RWPE2 (cell line): ENCODE measurements at regions not wholly inside any gene's neighbourhood (a gene's known extent, or its start where the extent isn't known, plus 50 kb on each side); places are given as distances from the start of the nearest gene placed in this dataset.

Experiments
- ATAC-seq: fragments of 200-7000 bp; cut with Tn5 transposase; 3 replicates; pipeline ENCODE4 v1.9.1; 2021; ENCODE audit warnings: low read depth
- DNase-seq: peaks from one replicate; pipeline ENCODE4 v3.0.0-alpha.2; 2020; ENCODE audit warnings: low spot score
- H3K27ac ChIP-seq: fragments of 450-650 bp; 2 replicates; pipeline ENCODE4 v1.5.1; 2017; ENCODE audit warnings: mild to moderate bottlenecking; ENCODE audit not compliant: poor library complexity, severe bottlenecking
- H3K27me3 ChIP-seq: fragments of 250-450 bp; sonication (Bioruptor Pico); 2 replicates; pipeline ENCODE4 v1.5.1; 2021; ENCODE audit warnings: mild to moderate bottlenecking, moderate library complexity; ENCODE audit not compliant: insufficient read depth, poor library complexity, severe bottlenecking
- H3K36me3 ChIP-seq: fragments of 250-450 bp; sonication (Bioruptor Pico); 2 replicates; pipeline ENCODE4 v1.5.1; 2020; ENCODE audit warnings: low read depth, mild to moderate bottlenecking, moderate library complexity
- H3K4me1 ChIP-seq: fragments of 250-450 bp; sonication (Bioruptor Pico); 2 replicates; pipeline ENCODE4 v1.5.1; 2021; ENCODE audit warnings: mild to moderate bottlenecking, moderate library complexity; ENCODE audit not compliant: insufficient read depth, poor library complexity, severe bottlenecking
- H3K4me3 ChIP-seq: fragments of 250-450 bp; sonication (Bioruptor Pico); 2 replicates; pipeline ENCODE4 v1.5.1; 2021; ENCODE audit warnings: mild to moderate bottlenecking, moderate library complexity; ENCODE audit not compliant: severe bottlenecking
- H3K9me3 ChIP-seq: fragments of 250-450 bp; sonication (Bioruptor Pico); 2 replicates; pipeline ENCODE4 v1.5.1; 2021; ENCODE audit warnings: mild to moderate bottlenecking, moderate library complexity; ENCODE audit not compliant: severe bottlenecking
- CTCF ChIP-seq: fragments of 450-650 bp; IDR thresholded peaks from one replicate; pipeline ENCODE4 v1.5.1; 2017; ENCODE audit warnings: mild to moderate bottlenecking, moderate library complexity; ENCODE audit not compliant: poor library complexity, severe bottlenecking

- H3K27ac ChIP-seq: no peak overlapping the region
- no peak for ATAC-seq
- H3K9me3 ChIP-seq: no peaks in the 10 kb centered on the region
- no peak for DNase-seq
- H3K27me3 ChIP-seq: no peaks in the 10 kb centered on the region
- H3K36me3 ChIP-seq: no peaks in the 10 kb centered on the region
- no peak overlapping the region for H3K4me3 ChIP-seq
- TF ChIP-seq CTCF: no peak
- no peaks in the 10 kb centered on the region for H3K4me1 ChIP-seq
Observed at GRCh38 chr13:99883805-99884204, 87.8 kb downstream of the ZIC5 start.

- no peak overlapping the region for H3K27ac ChIP-seq
- ATAC-seq: no peak
- no peaks in the 10 kb centered on the region for H3K36me3 ChIP-seq
- H3K4me1 ChIP-seq: no peaks in the 10 kb centered on the region
- no peak overlapping the region for H3K4me3 ChIP-seq
- H3K9me3 ChIP-seq: no peaks in the 10 kb centered on the region
- no peak for DNase-seq
- H3K27me3 ChIP-seq: no peaks in the 10 kb centered on the region
- no peak for TF ChIP-seq CTCF
Observed at GRCh38 chr13:99878921-99879610, 92.5 kb downstream of the ZIC5 start.

GRCh38 chr13:99876651-99877050 is 94.9 kb downstream of the ZIC5 start:
- no peaks in the 10 kb centered on the region for H3K4me1 ChIP-seq
- no peaks in the 10 kb centered on the region for H3K36me3 ChIP-seq
- H3K27me3 ChIP-seq: no peaks in the 10 kb centered on the region
- ATAC-seq (no peak), DNase-seq (no peak)
- TF ChIP-seq CTCF: no peak
- H3K9me3 ChIP-seq: no peaks in the 10 kb centered on the region
- H3K4me3 ChIP-seq: no peak overlapping the region
- no peak overlapping the region for H3K27ac ChIP-seq

GRCh38 chr13:99875391-99875790 is 96.2 kb downstream of the ZIC5 start:
- no peaks in the 10 kb centered on the region for H3K9me3 ChIP-seq
- DNase-seq (no peak), ATAC-seq (no peak)
- no peaks in the 10 kb centered on the region for H3K4me1 ChIP-seq
- H3K4me3 ChIP-seq: no peak overlapping the region
- no peak overlapping the region for H3K27ac ChIP-seq
- H3K36me3 ChIP-seq: no peaks in the 10 kb centered on the region
- no peak for TF ChIP-seq CTCF
- no peaks in the 10 kb centered on the region for H3K27me3 ChIP-seq

- Histone ChIP-seq H3K27me3 (peaks cover 5% of the 10 kb centered on the region), H3K4me1 (no peaks in the 10 kb centered on the region), H3K4me3 (no peak overlapping the region), H3K9me3 (no peaks in the 10 kb centered on the region), H3K36me3 (no peaks in the 10 kb centered on the region), H3K27ac (no peak overlapping the region)
- no peak for TF ChIP-seq CTCF
- ATAC-seq (no peak), DNase-seq (no peak)
Observed at GRCh38 chr13:99873832-99874430, 97.6 kb downstream of the ZIC5 start.
